H9 (cell line): ENCODE measurements at regions not wholly inside any gene's neighbourhood (a gene's known extent, or its start where the extent isn't known, plus 50 kb on each side); places are given as distances from the start of the nearest gene placed in this dataset.

Experiments used
- DNase-seq: peaks from one replicate; pipeline ENCODE4 v3.0.0-alpha.2; 2017
- H2AFZ ChIP-seq: one replicate; pipeline ENCODE4 v1.6.1; 2013; ENCODE audit warnings: mild to moderate bottlenecking, low read length, control low read depth, moderate library complexity
- H2AK5ac ChIP-seq: 2 replicates; pipeline ENCODE4 v1.6.1; 2013; ENCODE audit warnings: low read length, control low read depth, mixed read lengths; ENCODE audit not compliant: insufficient read length
- H2BK120ac ChIP-seq: one replicate; pipeline ENCODE4 v1.6.1; 2013; ENCODE audit warnings: low read depth, mild to moderate bottlenecking, low read length, control low read depth, inconsistent platforms; ENCODE audit not compliant: poor library complexity, severe bottlenecking
- H2BK12ac ChIP-seq: 2 replicates; pipeline ENCODE4 v1.6.1; 2013; ENCODE audit warnings: low read length, control low read depth, mixed read lengths, low read depth; ENCODE audit not compliant: insufficient read length
- H2BK15ac ChIP-seq: 2 replicates; pipeline ENCODE4 v1.6.1; 2013; ENCODE audit warnings: low read depth, low read length, control low read depth
- H2BK20ac ChIP-seq: one replicate; pipeline ENCODE4 v1.6.1; 2013; ENCODE audit warnings: low read depth, mild to moderate bottlenecking, low read length, control low read depth, inconsistent platforms; ENCODE audit not compliant: poor library complexity, severe bottlenecking
- H2BK5ac ChIP-seq: 2 replicates; pipeline ENCODE4 v1.6.1; 2013; ENCODE audit warnings: low read length, control low read depth, mixed read lengths; ENCODE audit not compliant: insufficient read length
- H3K14ac ChIP-seq: 2 replicates; pipeline ENCODE4 v1.6.1; 2013; ENCODE audit warnings: low read length, control low read depth; ENCODE audit not compliant: insufficient read depth
- H3K18ac ChIP-seq: 2 replicates; pipeline ENCODE4 v1.6.1; 2013; ENCODE audit warnings: low read depth, mild to moderate bottlenecking, mixed read lengths, low read length, control low read depth; ENCODE audit not compliant: insufficient read length
- H3K23ac ChIP-seq: 2 replicates; pipeline ENCODE4 v1.6.1; 2013; ENCODE audit warnings: low read length, control low read depth, mixed read lengths, low read depth; ENCODE audit not compliant: insufficient read length
- H3K23me2 ChIP-seq: 2 replicates; pipeline ENCODE4 v1.6.1; 2013; ENCODE audit warnings: low read depth, mild to moderate bottlenecking, mixed read lengths, low read length, control low read depth; ENCODE audit not compliant: insufficient read length, poor library complexity, severe bottlenecking
- H3K27ac ChIP-seq: 2 replicates; pipeline ENCODE4 v1.5.1; 2013; ENCODE audit warnings: low read length, control low read depth, mixed read lengths, low read depth; ENCODE audit not compliant: insufficient read length
- H3K27me3 ChIP-seq: 2 replicates; pipeline ENCODE4 v1.6.1; 2013; ENCODE audit warnings: low read length, control low read depth, inconsistent platforms; ENCODE audit not compliant: insufficient read depth
- H3K4ac ChIP-seq: 2 replicates; pipeline ENCODE4 v1.6.1; 2013; ENCODE audit warnings: low read depth, mild to moderate bottlenecking, control low read depth, inconsistent platforms, low read length, moderate library complexity
- H3K4me1 ChIP-seq: 2 replicates; pipeline ENCODE4 v1.6.1; 2013; ENCODE audit warnings: low read length, control low read depth, inconsistent platforms; ENCODE audit not compliant: insufficient read depth
- H3K4me2 ChIP-seq: 2 replicates; pipeline ENCODE4 v1.6.1; 2013; ENCODE audit warnings: low read length, control low read depth, mixed read lengths; ENCODE audit not compliant: insufficient read length, insufficient read depth
- H3K56ac ChIP-seq: 2 replicates; pipeline ENCODE4 v1.6.1; 2013; ENCODE audit warnings: low read depth, mild to moderate bottlenecking, mixed read lengths, low read length, control low read depth; ENCODE audit not compliant: insufficient read length
- H3K79me1 ChIP-seq: 2 replicates; pipeline ENCODE4 v1.6.1; 2013; ENCODE audit warnings: low read depth, mild to moderate bottlenecking, moderate library complexity, low read length, control low read depth, inconsistent platforms; ENCODE audit not compliant: insufficient read depth, poor library complexity, severe bottlenecking
- H3K79me2 ChIP-seq: 2 replicates; pipeline ENCODE4 v1.6.1; 2013; ENCODE audit warnings: low read length, control low read depth, inconsistent platforms; ENCODE audit not compliant: insufficient read depth
- H3K9ac ChIP-seq: 2 replicates; pipeline ENCODE4 v1.6.1; 2013; ENCODE audit warnings: low read length, control low read depth, mixed read lengths; ENCODE audit not compliant: insufficient read length; ENCODE audit errors: extremely low read depth
- H3K9me3 ChIP-seq: one replicate; pipeline ENCODE4 v1.6.1; 2013; ENCODE audit warnings: low read depth, low read length, inconsistent platforms; ENCODE audit not compliant: control insufficient read depth
- H3T11ph ChIP-seq: one replicate; pipeline ENCODE4 v1.6.1; 2013; ENCODE audit warnings: mild to moderate bottlenecking, low read length, control low read depth, inconsistent platforms
- H4K20me1 ChIP-seq: one replicate; pipeline ENCODE4 v1.6.1; 2013; ENCODE audit not compliant: control insufficient read depth, insufficient read length, insufficient read depth
- H4K5ac ChIP-seq: 2 replicates; pipeline ENCODE4 v1.6.1; 2013; ENCODE audit warnings: low read depth, mild to moderate bottlenecking, mixed read lengths, low read length, control low read depth; ENCODE audit not compliant: insufficient read length
- H4K8ac ChIP-seq: replicated peaks from 2 replicates; pipeline ENCODE4 v1.6.1; 2013; ENCODE audit warnings: low read length, control low read depth, mixed read lengths, low read depth; ENCODE audit not compliant: insufficient read length
- H4K91ac ChIP-seq: 2 replicates; pipeline ENCODE4 v1.6.1; 2013; ENCODE audit warnings: low read depth, mild to moderate bottlenecking, moderate library complexity, mixed read lengths, low read length, control low read depth; ENCODE audit not compliant: insufficient read length
- H3K27ac Mint-ChIP-seq, 3 experiments: 2 replicates in 2 of 3; 3 replicates in 1 of 3; pipeline ENCODE4 v1.8.0; 2020 to 2021; ENCODE audit warnings: mixed read lengths in 3 of 3, mild to moderate bottlenecking in 1 of 3, moderate library complexity in 1 of 3
- H3K27me3 Mint-ChIP-seq: 2 replicates; pipeline ENCODE4 v1.8.0; 2021; ENCODE audit warnings: low read depth, mild to moderate bottlenecking, moderate library complexity, mixed read lengths
- H3K36me3 Mint-ChIP-seq, 3 experiments: 2 replicates in 2 of 3; 3 replicates in 1 of 3; pipeline ENCODE4 v1.8.0; 2020 to 2021; ENCODE audit warnings: low read depth in 3 of 3, mixed read lengths in 3 of 3; ENCODE audit not compliant: insufficient read depth in 1 of 3
- H3K4me1 Mint-ChIP-seq, 2 experiments: 2 replicates each; pipeline ENCODE4 v1.8.0; 2020; ENCODE audit warnings: mixed read lengths in 2 of 2
- H3K4me3 Mint-ChIP-seq, 2 experiments: 2 replicates in 1 of 2; 3 replicates in 1 of 2; pipeline ENCODE4 v1.8.0; 2020 to 2021; ENCODE audit warnings: mild to moderate bottlenecking in 2 of 2, mixed read lengths in 2 of 2, moderate library complexity in 1 of 2
- H3K9me3 Mint-ChIP-seq, 2 experiments: 2 replicates in 1 of 2; 3 replicates in 1 of 2; pipeline ENCODE4 v1.8.0; 2020; ENCODE audit warnings: mild to moderate bottlenecking in 2 of 2, mixed read lengths in 2 of 2, moderate library complexity in 1 of 2
- CTCF ChIP-seq: fragments of 200-600 bp; sonication (generic); conservative IDR thresholded peaks from 3 replicates; pipeline ENCODE4 v1.8.0; 2021; ENCODE audit warnings: antibody characterized with exemption, mild to moderate bottlenecking
- WGBS: extraction: QIAGEN DNeasy Blood & Tissue Kit; methylation state at CpG from one replicate; pipeline ENCODE4 v1.1.7; 2013; ENCODE audit warnings: missing lambda C conversion rate, low lambda C conversion rate, mixed read lengths; ENCODE audit not compliant: insufficient read length; ENCODE audit errors: extremely low coverage; 5-methylcytosine and 5-hydroxymethylcytosine counted together

- H2BK120ac ChIP-seq, result no peak overlapping the region
- no peak overlapping the region for H3K23ac ChIP-seq
- H4K8ac ChIP-seq, result no peak overlapping the region
- H3K27me3 Mint-ChIP-seq, result peaks cover 4% of the 10 kb centered on the region
- H3K4me1 Mint-ChIP-seq, result peaks cover 11 to 17% of the 10 kb centered on the region in 2 experiments
- no peak overlapping the region for H2BK12ac ChIP-seq
- H3K14ac ChIP-seq, result no peak overlapping the region
- WGBS, result no CpG with 5 or more reads among the region's 10 CpGs
- H2AFZ ChIP-seq, result no peak overlapping the region
- H3K56ac ChIP-seq, result no peak overlapping the region
- no peaks in the 10 kb centered on the region for H3K9me3 ChIP-seq
- TF ChIP-seq CTCF, result no peak
- H3K18ac ChIP-seq, result no peak overlapping the region
- no peak overlapping the region for H3K27ac Mint-ChIP-seq
- H3K23me2 ChIP-seq, result no peaks in the 10 kb centered on the region
- peak; percentile 10 for DNase-seq
- no peak overlapping the region for H2BK5ac ChIP-seq
- H3K4me2 ChIP-seq, result no peak overlapping the region
- no peak overlapping the region for H4K5ac ChIP-seq
- H3K27me3 ChIP-seq, result no peaks in the 10 kb centered on the region
- H3T11ph ChIP-seq, result no peak overlapping the region
- H4K91ac ChIP-seq, result no peak overlapping the region
- H3K79me1 ChIP-seq, result no peaks in the 10 kb centered on the region
- H3K9me3 Mint-ChIP-seq, result peaks cover 6 to 7% of the 10 kb centered on the region in 2 experiments; a peak in 4 of 5 replicates
- H3K9ac ChIP-seq, result no peak overlapping the region
- H3K4me1 ChIP-seq, result no peaks in the 10 kb centered on the region
- no peaks in the 10 kb centered on the region for H3K79me2 ChIP-seq
- H3K27ac ChIP-seq, result no peak overlapping the region
- H2BK20ac ChIP-seq, result no peak overlapping the region
- H4K20me1 ChIP-seq, result no peaks in the 10 kb centered on the region
- H2AK5ac ChIP-seq, result no peak overlapping the region
- no peak overlapping the region for H3K4ac ChIP-seq
- H2BK15ac ChIP-seq, result no peak overlapping the region
- H3K36me3 Mint-ChIP-seq, result peaks cover 0 to 7% (median 2%) of the 10 kb centered on the region in 3 experiments; a peak in 3 of 7 replicates
- H3K4me3 Mint-ChIP-seq, result no peak overlapping the region
Measured at GRCh38 chr20:23148731-23149570, 62.8 kb upstream of the CD93 start.
